ENCODE measurements at regions not wholly inside any gene's neighbourhood (a gene's known extent, or its start where the extent isn't known, plus 50 kb on each side); places are given as distances from the start of the nearest gene placed in this dataset.

- TF ChIP-seq CTCF (conservative IDR thresholded peaks at IDR 0.05; ENCODE audit: low read depth in 2 of 2) (no peak), REST (IDR thresholded peaks at IDR 0.05; ENCODE audit: unreplicated experiment) (no peak), EZH2 (IDR thresholded peaks at IDR 0.05; ENCODE audit: low read depth, unreplicated experiment) (no peak), EZH2phosphoT487 (IDR thresholded peaks at IDR 0.05; ENCODE audit: unreplicated experiment) (no peak), POLR2AphosphoS5 (IDR thresholded peaks at IDR 0.05; ENCODE audit: low read depth) (no peak)
Measured at GRCh38 chr2:64211276-64211921, 67.2 kb upstream of the PELI1 start.

All from GM23338 (cell line).